ENCODE measurements at regions not wholly inside any gene's neighbourhood (a gene's known extent, or its start where the extent isn't known, plus 50 kb on each side); places are given as distances from the start of the nearest gene placed in this dataset.
A peak's percentile ranks its signal among the peaks of the same experiment; 100 is the strongest.

DNA sequence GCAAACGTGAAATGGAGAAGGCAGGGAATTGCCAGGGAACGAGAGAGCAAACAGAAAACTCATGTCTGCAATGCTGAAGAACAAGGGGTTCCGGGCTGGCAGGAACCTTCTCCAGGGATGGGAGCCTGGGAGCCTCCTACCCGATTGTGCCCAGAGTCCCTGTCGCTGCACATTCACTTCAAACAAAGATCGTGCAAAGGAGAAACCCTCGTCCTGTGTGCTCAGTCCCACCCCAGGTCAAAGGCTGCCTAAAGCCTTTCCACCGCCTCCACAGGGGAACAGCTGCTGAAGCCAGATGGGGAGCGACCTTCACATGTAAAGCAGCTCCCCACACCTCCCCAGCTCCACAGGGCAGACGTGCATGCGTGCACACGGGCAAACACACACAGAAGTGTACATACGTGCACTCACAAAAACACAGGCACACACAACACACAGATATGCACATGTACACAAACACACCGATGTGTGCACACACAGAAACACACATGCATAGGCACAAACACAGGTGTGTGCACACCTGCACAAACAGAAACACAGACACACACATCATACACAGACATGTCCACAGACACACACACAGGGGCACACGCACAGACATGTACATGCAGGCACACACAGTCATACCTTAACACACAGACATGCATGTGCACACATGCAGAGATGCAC is 460.1 kb upstream of the SALL3 start:
- no peak for DNase-seq

DNA sequence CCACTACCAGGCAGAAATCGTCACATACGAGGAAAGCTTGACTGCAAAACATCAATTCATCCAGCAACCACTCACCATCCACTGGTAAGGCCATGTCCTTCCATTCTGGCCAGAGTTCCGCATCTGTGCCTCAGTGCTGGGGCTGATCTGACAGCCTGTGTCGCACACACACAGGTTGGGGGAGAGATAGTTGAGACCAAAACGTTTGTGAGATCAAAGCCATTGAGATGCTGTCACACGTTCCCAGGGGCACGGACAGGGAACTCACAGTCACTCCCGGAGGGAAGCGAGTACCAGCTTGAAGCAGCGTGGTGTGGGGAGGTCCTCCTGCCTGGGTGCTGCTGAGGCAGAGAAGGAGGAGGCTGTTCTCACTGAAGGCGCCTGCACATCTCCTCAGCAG is 458.5 kb upstream of the SALL3 start:
- DNase-seq, result no peak

DNA sequence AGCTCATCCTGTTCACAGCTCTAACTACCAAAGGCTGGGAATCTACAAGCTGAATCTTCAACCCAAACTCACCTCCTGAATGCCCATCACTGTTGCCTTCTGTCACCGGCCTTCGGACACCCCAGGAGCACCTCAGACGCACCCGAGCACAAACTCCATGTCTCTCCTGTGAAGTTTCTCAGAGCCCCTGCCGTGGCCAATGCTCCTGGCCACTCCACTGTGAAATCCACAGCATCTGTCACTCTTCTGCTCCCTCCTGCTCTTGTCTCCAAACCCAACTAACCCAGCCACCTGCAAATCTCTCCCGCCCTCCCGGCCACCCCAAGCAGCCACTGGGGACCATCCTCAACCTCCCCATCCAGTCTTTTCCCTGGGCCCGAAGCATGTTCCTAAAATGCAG is 457.9 kb upstream of the SALL3 start:
- no peak for DNase-seq

GRCh38 chr18:78522507-78522906 is 457.1 kb upstream of the SALL3 start:
- DNase-seq, result no peak

- DNase-seq, result no peak
Observed at GRCh38 chr18:78523850-78524249, 455.8 kb upstream of the SALL3 start.

- DNase-seq, result no peak
Observed at GRCh38 chr18:78525366-78526111, 454.1 kb upstream of the SALL3 start.

- DNase-seq, result no peak
Observed at GRCh38 chr18:78526275-78526674, 453.3 kb upstream of the SALL3 start.

GRCh38 chr18:78526923-78527711 is 452.5 kb upstream of the SALL3 start:
- DNase-seq, result no peak

DNA sequence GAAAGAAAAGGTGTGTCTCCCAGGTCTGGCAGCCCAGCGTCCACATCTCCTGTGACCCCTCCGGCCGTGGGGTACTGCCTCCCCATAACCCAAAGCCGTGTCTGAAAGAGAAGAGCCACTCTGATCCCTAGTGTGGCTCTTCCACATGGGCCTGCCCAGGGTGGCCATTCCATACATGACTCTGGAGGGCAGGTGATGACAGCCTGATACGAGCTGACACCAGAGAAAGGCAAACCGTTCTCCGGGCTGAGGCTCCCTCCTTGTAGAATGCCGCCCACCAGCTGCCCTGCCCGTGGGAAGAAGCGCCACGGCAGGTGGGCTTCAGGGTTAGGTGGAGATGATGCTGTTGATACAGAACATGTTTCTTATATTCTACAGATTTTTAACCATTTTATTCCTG is 451.6 kb upstream of the SALL3 start:
- no peak for DNase-seq

- DNase-seq, result peak; percentile 40 to 59
Observed at GRCh38 chr18:78528411-78529258, 451.0 kb upstream of the SALL3 start.

- DNase-seq, result no peak
Observed at GRCh38 chr18:78531637-78532036, 448.0 kb upstream of the SALL3 start.

- DNase-seq, result no peak
Observed at GRCh38 chr18:78538669-78539440, 440.8 kb upstream of the SALL3 start.

DNA sequence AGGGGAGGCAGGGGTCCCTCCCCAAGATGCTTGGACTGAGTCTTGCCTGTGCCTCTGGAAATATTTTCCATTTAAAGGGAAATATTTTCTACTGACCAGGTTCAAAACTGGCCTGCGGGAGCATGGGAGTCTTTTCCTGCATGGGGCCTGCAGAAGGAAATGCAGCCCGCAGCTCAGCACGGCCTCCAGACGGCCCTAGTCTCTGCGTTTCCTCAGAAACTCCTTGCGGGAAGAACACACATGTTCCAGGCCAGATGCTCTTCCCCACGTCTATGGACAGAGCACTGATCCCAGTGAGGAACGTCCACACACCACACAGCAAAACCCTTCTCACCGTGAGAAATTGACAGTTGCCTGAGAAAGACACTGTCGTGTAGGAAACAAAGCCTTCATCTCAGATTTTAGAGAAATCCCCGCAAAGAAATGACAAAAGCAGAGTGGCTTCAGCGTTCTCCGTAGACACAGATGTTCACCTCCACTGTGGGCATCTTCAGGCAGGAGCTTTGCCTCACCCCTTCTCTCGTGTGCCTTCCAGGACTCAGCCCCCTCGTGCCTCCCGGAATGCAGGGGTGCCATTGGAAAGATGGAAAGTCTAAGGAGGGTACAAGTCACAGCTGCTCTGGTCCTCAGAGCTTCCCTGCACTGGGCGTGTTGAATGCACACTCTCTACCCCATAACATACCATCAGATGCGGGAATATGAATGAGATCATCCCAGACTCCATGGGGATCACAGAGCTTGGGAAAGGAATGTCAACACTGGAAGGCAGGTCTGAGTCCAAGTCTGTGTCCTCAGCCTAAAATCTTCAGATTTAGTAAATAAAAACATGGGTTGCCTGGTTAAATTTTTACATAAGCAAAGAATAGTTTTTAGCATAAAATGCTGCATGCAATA is 438.7 kb upstream of the SALL3 start:
- DNase-seq, result no peak

DNA sequence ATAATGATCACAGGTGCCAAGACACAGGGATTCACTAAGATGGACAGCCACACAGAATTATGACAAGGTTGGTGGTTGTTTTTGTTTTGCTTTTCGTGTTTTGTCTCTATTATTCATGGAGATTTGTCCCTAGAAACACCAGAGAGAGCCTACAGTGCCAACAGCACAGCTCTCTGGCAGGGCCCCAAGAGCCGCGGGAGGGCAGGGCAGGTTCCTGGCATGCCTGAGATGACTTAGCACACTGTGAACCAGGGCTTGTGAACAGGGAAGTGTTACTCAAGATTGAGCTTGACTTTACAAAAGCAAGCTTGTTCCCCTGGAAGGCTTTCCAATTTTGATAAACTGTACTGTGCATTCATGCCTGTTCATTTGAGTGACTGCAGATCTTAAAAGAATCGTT is 437.4 kb upstream of the SALL3 start:
- peak in 1 of 2 experiments; percentile 2 for DNase-seq

DNA sequence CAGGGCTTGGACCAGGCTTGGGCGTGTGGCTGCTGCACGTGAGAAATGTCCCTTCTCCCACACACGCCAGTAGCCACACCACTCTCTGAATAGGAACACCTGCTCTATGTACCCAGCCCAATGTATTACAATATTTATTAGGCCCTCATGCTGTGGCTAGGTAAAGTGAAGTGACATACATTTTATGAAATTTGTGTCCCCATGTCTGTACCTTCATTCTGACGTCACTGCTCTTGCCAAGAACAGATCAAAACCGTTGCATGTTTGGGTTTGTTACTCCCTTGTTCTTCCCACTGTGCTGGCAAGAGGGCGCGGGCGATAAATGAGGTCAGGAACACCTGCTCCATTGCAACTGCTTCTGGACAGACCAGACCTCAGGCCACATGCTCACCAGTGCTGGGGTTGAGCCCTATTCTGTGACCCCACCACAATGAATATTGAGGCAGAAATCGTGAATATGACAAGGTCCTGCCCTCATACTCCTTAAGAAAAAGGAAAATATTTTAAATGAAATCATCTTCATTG is 436.4 kb upstream of the SALL3 start:
- DNase-seq, result no peak

- no peak for DNase-seq
Observed at GRCh38 chr18:78546281-78546680, 433.3 kb upstream of the SALL3 start.

- no peak for DNase-seq
Observed at GRCh38 chr18:78547817-78548216, 431.8 kb upstream of the SALL3 start.

- DNase-seq, result no peak
Observed at GRCh38 chr18:78548261-78549058, 431.2 kb upstream of the SALL3 start.

DNA sequence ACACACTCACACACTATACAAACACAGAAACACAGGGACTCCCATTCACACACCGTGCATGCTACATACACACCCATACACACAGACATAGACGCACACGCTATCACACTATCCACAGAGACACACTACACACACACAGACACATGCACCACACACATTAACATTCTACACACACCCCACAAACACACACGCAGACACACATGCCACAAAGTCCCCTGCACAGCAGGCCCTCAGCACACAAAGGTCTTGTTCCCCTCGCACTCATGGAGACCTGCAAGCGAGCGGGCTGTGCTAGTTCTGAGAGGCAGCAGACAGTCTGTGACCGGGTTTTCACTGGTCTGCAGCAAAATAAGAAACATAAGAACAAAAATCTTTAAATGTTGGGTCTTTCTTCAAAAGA is 429.6 kb upstream of the SALL3 start:
- no peak for DNase-seq
